ENCODE measurements at regions not wholly inside any gene's neighbourhood (a gene's known extent, or its start where the extent isn't known, plus 50 kb on each side); places are given as distances from the start of the nearest gene placed in this dataset.

GRCh38 chr18:24791751-24792545 lies 331.5 kb downstream of the HRH4 start:
- Histone ChIP-seq H3K36me3 (ENCODE audit: control insufficient read depth in 3 of 3, insufficient read depth in 3 of 3, low read length in 3 of 3) (no peaks in the 10 kb centered on the region), H3K4me1 (ENCODE audit: control insufficient read depth in 3 of 3, insufficient read depth in 3 of 3, low read length in 3 of 3) (no peaks in the 10 kb centered on the region), H3K9me3 (ENCODE audit: control insufficient read depth in 3 of 3, low read length in 3 of 3) (no peaks in the 10 kb centered on the region), H3K4me3 (ENCODE audit: low read length in 3 of 3) (no peak overlapping the region), H3K27me3 (ENCODE audit: control insufficient read depth in 3 of 3, insufficient read depth in 3 of 3, low read length in 3 of 3) (no peaks in the 10 kb centered on the region), H3K9ac (ENCODE audit: low read depth in 1 of 3, low read length in 3 of 3) (no peak overlapping the region), H3K27ac (ENCODE audit: low read depth, low read length) (no peak overlapping the region)

DNA sequence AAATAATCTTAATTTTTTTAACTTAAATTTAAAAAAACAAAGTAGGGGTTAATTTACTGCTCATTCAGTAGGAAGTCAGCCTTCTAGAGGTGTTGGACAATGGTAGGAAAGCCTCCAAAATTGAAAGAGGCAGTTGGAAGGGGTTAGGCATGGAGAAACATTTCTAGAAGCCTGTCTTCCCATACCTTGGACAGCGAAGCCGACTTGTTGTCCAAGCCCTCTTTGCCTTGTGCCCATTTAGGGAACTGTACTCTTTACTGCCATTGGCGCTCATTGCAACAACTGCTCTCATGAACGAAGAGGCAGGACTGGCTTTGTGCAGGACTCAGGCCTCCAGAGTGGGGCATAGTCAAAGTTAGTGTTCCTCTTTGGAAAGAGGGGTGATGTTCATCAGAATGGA lies 333.3 kb downstream of the HRH4 start:
- Histone ChIP-seq H3K27ac (ENCODE audit: low read depth, low read length) (no peak overlapping the region), H3K27me3 (ENCODE audit: control insufficient read depth in 3 of 3, insufficient read depth in 3 of 3, low read length in 3 of 3) (no peaks in the 10 kb centered on the region), H3K9ac (ENCODE audit: low read depth in 1 of 3, low read length in 3 of 3) (no peak overlapping the region), H3K36me3 (ENCODE audit: control insufficient read depth in 3 of 3, insufficient read depth in 3 of 3, low read length in 3 of 3) (no peaks in the 10 kb centered on the region), H3K9me3 (ENCODE audit: control insufficient read depth in 3 of 3, low read length in 3 of 3) (no peaks in the 10 kb centered on the region), H3K4me3 (ENCODE audit: low read length in 3 of 3) (no peak overlapping the region), H3K4me1 (ENCODE audit: control insufficient read depth in 3 of 3, insufficient read depth in 3 of 3, low read length in 3 of 3) (no peaks in the 10 kb centered on the region)

DNA sequence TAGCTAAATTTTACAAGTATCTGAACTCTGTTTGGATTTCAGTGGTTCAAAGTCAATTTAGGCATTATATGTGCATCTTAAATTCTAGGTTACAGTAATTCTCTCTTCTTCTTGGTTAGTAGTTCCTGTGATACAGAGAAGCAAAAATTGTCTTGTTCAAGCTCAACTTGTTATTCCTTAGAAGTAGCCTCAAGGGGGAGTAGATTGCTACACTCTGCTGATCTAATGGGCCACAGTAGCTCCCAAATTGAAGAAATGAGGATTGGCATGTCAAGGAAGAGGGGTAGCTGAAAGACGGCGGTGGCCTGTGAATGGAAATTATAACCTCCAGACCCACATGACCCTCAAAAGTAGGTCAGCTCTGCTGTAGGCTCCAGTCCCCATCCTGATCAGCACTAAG lies 334.7 kb downstream of the HRH4 start:
- Histone ChIP-seq H3K27ac (ENCODE audit: low read depth, low read length) (no peak overlapping the region), H3K9me3 (ENCODE audit: control insufficient read depth in 3 of 3, low read length in 3 of 3) (no peaks in the 10 kb centered on the region), H3K36me3 (ENCODE audit: control insufficient read depth in 3 of 3, insufficient read depth in 3 of 3, low read length in 3 of 3) (no peaks in the 10 kb centered on the region), H3K9ac (ENCODE audit: low read depth in 1 of 3, low read length in 3 of 3) (no peak overlapping the region), H3K4me3 (ENCODE audit: low read length in 3 of 3) (no peak overlapping the region), H3K4me1 (ENCODE audit: control insufficient read depth in 3 of 3, insufficient read depth in 3 of 3, low read length in 3 of 3) (no peaks in the 10 kb centered on the region), H3K27me3 (ENCODE audit: control insufficient read depth in 3 of 3, insufficient read depth in 3 of 3, low read length in 3 of 3) (peaks cover 0 to 4% (median 0%) of the 10 kb centered on the region in 3 donors)

DNA sequence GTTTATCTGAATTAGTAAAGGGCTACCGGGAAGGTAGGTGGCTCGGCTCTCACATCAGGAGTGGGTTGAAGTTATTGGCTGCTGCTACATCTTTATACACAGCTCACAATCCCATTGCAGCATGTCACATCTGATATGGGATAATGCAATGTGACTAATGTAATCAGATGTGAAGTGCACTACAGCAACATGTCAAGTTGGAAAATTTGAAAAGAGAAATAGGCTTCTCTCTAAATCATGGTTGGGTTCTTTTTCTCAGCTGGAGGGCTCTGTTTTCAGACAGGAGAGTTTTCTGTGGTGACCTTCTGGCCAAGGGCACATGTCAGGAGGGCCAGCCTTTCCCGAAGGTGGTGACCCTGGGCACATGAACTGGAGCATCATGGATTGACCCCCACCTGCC lies 337.5 kb downstream of the HRH4 start:
- Histone ChIP-seq H3K36me3 (ENCODE audit: control insufficient read depth in 3 of 3, insufficient read depth in 3 of 3, low read length in 3 of 3) (no peaks in the 10 kb centered on the region), H3K4me1 (ENCODE audit: control insufficient read depth in 3 of 3, insufficient read depth in 3 of 3, low read length in 3 of 3) (no peaks in the 10 kb centered on the region), H3K27me3 (ENCODE audit: control insufficient read depth in 3 of 3, insufficient read depth in 3 of 3, low read length in 3 of 3) (peaks cover 0 to 4% (median 0%) of the 10 kb centered on the region in 3 donors), H3K9me3 (ENCODE audit: control insufficient read depth in 3 of 3, low read length in 3 of 3) (no peaks in the 10 kb centered on the region), H3K27ac (ENCODE audit: low read depth, low read length) (no peak overlapping the region), H3K4me3 (ENCODE audit: low read length in 3 of 3) (no peak overlapping the region), H3K9ac (ENCODE audit: low read depth in 1 of 3, low read length in 3 of 3) (no peak overlapping the region)

- no peak overlapping the region for H3K27ac ChIP-seq (ENCODE audit: low read depth, low read length)
- no peak overlapping the region for H3K4me3 ChIP-seq (ENCODE audit: low read length in 3 of 3)
- H3K9ac ChIP-seq (ENCODE audit: low read depth in 1 of 3, low read length in 3 of 3) = no peak overlapping the region
- peaks cover 0 to 4% (median 0%) of the 10 kb centered on the region in 3 donors for H3K27me3 ChIP-seq (ENCODE audit: control insufficient read depth in 3 of 3, insufficient read depth in 3 of 3, low read length in 3 of 3)
- H3K4me1 ChIP-seq (ENCODE audit: control insufficient read depth in 3 of 3, insufficient read depth in 3 of 3, low read length in 3 of 3) = no peaks in the 10 kb centered on the region
- H3K36me3 ChIP-seq (ENCODE audit: control insufficient read depth in 3 of 3, insufficient read depth in 3 of 3, low read length in 3 of 3) = no peaks in the 10 kb centered on the region
- H3K9me3 ChIP-seq (ENCODE audit: control insufficient read depth in 3 of 3, low read length in 3 of 3) = no peaks in the 10 kb centered on the region
These were observed 338.7 kb downstream of the HRH4 start for GRCh38 chr18:24799176-24799575.

GRCh38 chr18:24799720-24800119 lies 339.3 kb downstream of the HRH4 start:
- Histone ChIP-seq H3K4me1 (ENCODE audit: control insufficient read depth in 3 of 3, insufficient read depth in 3 of 3, low read length in 3 of 3) (no peaks in the 10 kb centered on the region), H3K9me3 (ENCODE audit: control insufficient read depth in 3 of 3, low read length in 3 of 3) (no peaks in the 10 kb centered on the region), H3K27me3 (ENCODE audit: control insufficient read depth in 3 of 3, insufficient read depth in 3 of 3, low read length in 3 of 3) (peaks cover 0 to 4% (median 0%) of the 10 kb centered on the region in 3 donors)

DNA sequence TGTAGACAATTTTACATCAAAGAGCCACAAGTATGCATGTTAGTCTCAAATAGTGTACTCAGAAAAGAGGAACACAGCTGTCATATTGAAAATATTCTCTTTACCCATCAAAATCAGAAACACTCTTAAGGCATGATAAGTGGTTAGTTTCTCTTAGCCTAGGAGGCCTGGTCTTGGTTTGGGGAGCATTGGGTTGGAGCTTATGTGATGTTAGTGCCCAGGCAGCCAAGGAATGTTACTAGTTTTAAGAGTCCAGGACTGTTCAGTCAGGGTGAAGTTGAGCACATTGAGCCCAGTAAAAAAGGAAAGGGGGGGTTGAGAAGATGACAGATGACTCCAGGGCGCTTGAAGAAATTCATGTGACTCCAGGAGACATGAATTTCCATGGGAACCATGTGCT lies 340.6 kb downstream of the HRH4 start:
- Histone ChIP-seq H3K36me3 (ENCODE audit: control insufficient read depth in 3 of 3, insufficient read depth in 3 of 3, low read length in 3 of 3) (no peaks in the 10 kb centered on the region), H3K4me3 (ENCODE audit: low read length in 3 of 3) (no peak overlapping the region), H3K9ac (ENCODE audit: low read depth in 1 of 3, low read length in 3 of 3) (no peak overlapping the region), H3K9me3 (ENCODE audit: control insufficient read depth in 3 of 3, low read length in 3 of 3) (no peaks in the 10 kb centered on the region), H3K27ac (ENCODE audit: low read depth, low read length) (no peak overlapping the region), H3K27me3 (ENCODE audit: control insufficient read depth in 3 of 3, insufficient read depth in 3 of 3, low read length in 3 of 3) (peaks cover 0 to 4% (median 0%) of the 10 kb centered on the region in 3 donors), H3K4me1 (ENCODE audit: control insufficient read depth in 3 of 3, insufficient read depth in 3 of 3, low read length in 3 of 3) (no peaks in the 10 kb centered on the region)

More at GRCh38 chr18:24799720-24800119, 339.3 kb downstream of the HRH4 start:
- H3K36me3 ChIP-seq (ENCODE audit: control insufficient read depth in 3 of 3, insufficient read depth in 3 of 3, low read length in 3 of 3) = no peaks in the 10 kb centered on the region
- no peak overlapping the region for H3K27ac ChIP-seq (ENCODE audit: low read depth, low read length)
- H3K9ac ChIP-seq (ENCODE audit: low read depth in 1 of 3, low read length in 3 of 3) = no peak overlapping the region
- H3K4me3 ChIP-seq (ENCODE audit: low read length in 3 of 3) = no peak overlapping the region

DNA sequence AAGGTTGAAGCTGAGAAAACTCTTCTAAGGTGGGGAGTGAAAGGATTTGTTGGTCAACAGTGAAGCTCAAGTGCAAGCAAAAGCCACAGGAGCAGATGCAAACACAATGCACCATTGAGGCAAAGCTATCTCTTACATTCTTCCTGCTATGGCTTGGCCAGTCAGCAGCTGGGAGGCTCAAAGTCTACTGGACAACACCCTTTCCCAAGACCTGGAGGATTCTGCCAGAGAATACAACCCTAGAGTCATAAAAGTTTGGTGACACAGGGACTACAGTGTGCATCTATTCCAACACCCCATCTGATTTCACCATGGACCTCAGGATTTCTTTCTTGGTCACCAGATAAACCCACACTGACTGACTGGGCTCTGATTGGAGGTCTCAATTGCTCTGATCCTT lies 342.0 kb downstream of the HRH4 start:
- Histone ChIP-seq H3K9me3 (ENCODE audit: control insufficient read depth in 3 of 3, low read length in 3 of 3) (no peaks in the 10 kb centered on the region), H3K27me3 (ENCODE audit: control insufficient read depth in 3 of 3, insufficient read depth in 3 of 3, low read length in 3 of 3) (peaks cover 0 to 4% (median 0%) of the 10 kb centered on the region in 3 donors)

GRCh38 chr18:24805156-24805555 lies 344.7 kb downstream of the HRH4 start:
- H3K36me3 ChIP-seq (ENCODE audit: control insufficient read depth in 3 of 3, insufficient read depth in 3 of 3, low read length in 3 of 3) = no peaks in the 10 kb centered on the region
- H3K9ac ChIP-seq (ENCODE audit: low read depth in 1 of 3, low read length in 3 of 3) = no peak overlapping the region
- no peaks in the 10 kb centered on the region for H3K27me3 ChIP-seq (ENCODE audit: control insufficient read depth in 3 of 3, insufficient read depth in 3 of 3, low read length in 3 of 3)
- no peak overlapping the region for H3K4me3 ChIP-seq (ENCODE audit: low read length in 3 of 3)
- no peak overlapping the region for H3K27ac ChIP-seq (ENCODE audit: low read depth, low read length)
- H3K4me1 ChIP-seq (ENCODE audit: control insufficient read depth in 3 of 3, insufficient read depth in 3 of 3, low read length in 3 of 3) = no peaks in the 10 kb centered on the region
- H3K9me3 ChIP-seq (ENCODE audit: control insufficient read depth in 3 of 3, low read length in 3 of 3) = peaks cover 0 to 4% (median 0%) of the 10 kb centered on the region in 3 donors

More for the DNA sequence above, 342.0 kb downstream of the HRH4 start:
- Histone ChIP-seq H3K27ac (ENCODE audit: low read depth, low read length) (no peak overlapping the region), H3K36me3 (ENCODE audit: control insufficient read depth in 3 of 3, insufficient read depth in 3 of 3, low read length in 3 of 3) (no peaks in the 10 kb centered on the region), H3K4me3 (ENCODE audit: low read length in 3 of 3) (no peak overlapping the region), H3K9ac (ENCODE audit: low read depth in 1 of 3, low read length in 3 of 3) (no peak overlapping the region), H3K4me1 (ENCODE audit: control insufficient read depth in 3 of 3, insufficient read depth in 3 of 3, low read length in 3 of 3) (no peaks in the 10 kb centered on the region)

DNA sequence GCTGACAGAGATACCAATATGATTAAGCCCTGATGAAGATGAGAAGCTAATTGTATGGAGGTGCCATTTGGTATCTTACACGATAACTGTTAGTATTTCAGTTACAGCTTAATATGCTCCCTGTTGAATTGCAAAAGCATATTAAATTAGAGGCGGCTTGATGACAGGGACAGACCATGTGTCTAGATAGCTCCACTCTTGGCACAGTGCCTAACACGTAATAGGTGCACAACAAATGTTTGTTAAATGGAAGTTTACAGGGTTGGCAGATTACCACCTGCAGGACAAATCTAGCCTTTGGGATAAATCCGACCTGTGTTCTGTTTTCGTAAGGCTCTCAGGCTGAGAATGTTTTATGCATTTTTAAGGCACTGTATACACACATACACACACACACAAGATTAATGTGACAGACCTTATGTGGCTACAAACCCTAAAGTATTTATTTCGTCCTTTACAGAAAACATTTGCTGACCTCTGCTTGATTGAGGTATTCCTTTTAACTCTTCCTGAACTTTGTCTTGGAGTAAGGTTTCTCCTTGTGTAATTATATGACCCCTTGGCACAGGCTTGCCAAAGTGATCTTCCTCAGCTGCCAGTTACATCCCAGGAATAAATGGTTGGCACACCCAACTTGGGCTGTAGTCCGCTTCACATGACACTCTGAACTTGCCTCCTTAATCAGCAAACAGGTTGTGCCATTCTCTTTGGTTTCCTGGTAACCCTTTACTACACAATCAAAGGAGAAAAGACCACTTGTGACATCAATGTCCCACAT lies 348.9 kb downstream of the HRH4 start:
- no peak overlapping the region for H3K27ac ChIP-seq (ENCODE audit: low read depth, low read length)
- H3K27me3 ChIP-seq (ENCODE audit: control insufficient read depth in 3 of 3, insufficient read depth in 3 of 3, low read length in 3 of 3) = no peaks in the 10 kb centered on the region
- H3K9ac ChIP-seq (ENCODE audit: low read depth in 1 of 3, low read length in 3 of 3) = no peak overlapping the region
- peaks cover 0 to 3% (median 0%) of the 10 kb centered on the region in 3 donors for H3K4me1 ChIP-seq (ENCODE audit: control insufficient read depth in 3 of 3, insufficient read depth in 3 of 3, low read length in 3 of 3)
- H3K4me3 ChIP-seq (ENCODE audit: low read length in 3 of 3) = no peak overlapping the region
- H3K36me3 ChIP-seq (ENCODE audit: control insufficient read depth in 3 of 3, insufficient read depth in 3 of 3, low read length in 3 of 3) = no peaks in the 10 kb centered on the region
- H3K9me3 ChIP-seq (ENCODE audit: control insufficient read depth in 3 of 3, low read length in 3 of 3) = peaks cover 0 to 4% (median 0%) of the 10 kb centered on the region in 3 donors

All from skeletal muscle tissue (tissue), 3 donors.